ENCODE measurements at regions not wholly inside any gene's neighbourhood (a gene's known extent, or its start where the extent isn't known, plus 50 kb on each side); places are given as distances from the start of the nearest gene placed in this dataset.

- ATAC-seq (ENCODE audit: low FRiP score in 2 of 2) (no peak), DNase-seq (no peak)
- H3K4me3 ChIP-seq = no peak overlapping the region
- H3K27ac ChIP-seq = no peak overlapping the region
- 73 to 75% methylated on average over 4 of the region's 4 CpGs for WGBS, 2 donors
- no peak for TF ChIP-seq POLR2AphosphoS5 (IDR thresholded peaks at IDR 0.05)
- no peak for TF ChIP-seq EP300 (IDR thresholded peaks at IDR 0.05)
- no peak for TF ChIP-seq POLR2A (IDR thresholded peaks at IDR 0.05)
- TF ChIP-seq CTCF (IDR thresholded peaks at IDR 0.05) = no peak
- no peaks in the 10 kb centered on the region for H3K27me3 ChIP-seq
- H3K36me3 ChIP-seq = no peaks in the 10 kb centered on the region
- H3K9me3 ChIP-seq = no peaks in the 10 kb centered on the region
- no peaks in the 10 kb centered on the region for H3K4me1 ChIP-seq
Measured at GRCh38 chr4:22969287-22969896, 276.7 kb downstream of the GBA3 start.

GRCh38 chr4:22962295-22962694 lies 269.6 kb downstream of the GBA3 start:
- ATAC-seq (ENCODE audit: low FRiP score in 2 of 2) = no peak
- no peak overlapping the region for H3K4me3 ChIP-seq

GRCh38 chr4:22959483-22959882 lies 266.7 kb downstream of the GBA3 start:
- Histone ChIP-seq H3K27me3 (no peaks in the 10 kb centered on the region), H3K4me3 (no peak overlapping the region), H3K36me3 (no peaks in the 10 kb centered on the region), H3K9me3 (no peaks in the 10 kb centered on the region), H3K27ac (no peak overlapping the region), H3K4me1 (no peaks in the 10 kb centered on the region)
- 58 to 62% methylated on average over 3 of the region's 3 CpGs for WGBS, 2 donors
- ATAC-seq (ENCODE audit: low FRiP score in 2 of 2) = no peak
- no peak for DNase-seq
- TF ChIP-seq EP300 (IDR thresholded peaks at IDR 0.05) (no peak), POLR2A (IDR thresholded peaks at IDR 0.05) (no peak), POLR2AphosphoS5 (IDR thresholded peaks at IDR 0.05) (no peak), CTCF (IDR thresholded peaks at IDR 0.05) (no peak)

More at GRCh38 chr4:22962295-22962694, 269.6 kb downstream of the GBA3 start:
- TF ChIP-seq POLR2A (IDR thresholded peaks at IDR 0.05) (no peak), CTCF (IDR thresholded peaks at IDR 0.05) (peak in 1 of 6 experiments; percentile 9)
- H3K27ac ChIP-seq = no peak overlapping the region
- WGBS, 2 donors = 30 to 35% methylated on average over 4 of the region's 4 CpGs
- no peaks in the 10 kb centered on the region for H3K36me3 ChIP-seq
- no peak for DNase-seq
- H3K4me1 ChIP-seq = no peaks in the 10 kb centered on the region
- H3K27me3 ChIP-seq = no peaks in the 10 kb centered on the region
- H3K9me3 ChIP-seq = no peaks in the 10 kb centered on the region

- no peak for ATAC-seq (ENCODE audit: low FRiP score in 2 of 2)
- 61 to 65% methylated on average over 1 of the region's 1 CpG for WGBS, 2 donors
- no peak overlapping the region for H3K4me3 ChIP-seq
- H3K36me3 ChIP-seq = no peaks in the 10 kb centered on the region
- no peak for TF ChIP-seq POLR2A (IDR thresholded peaks at IDR 0.05)
- TF ChIP-seq EP300 (IDR thresholded peaks at IDR 0.05) = no peak
- TF ChIP-seq CTCF (IDR thresholded peaks at IDR 0.05) = no peak
- TF ChIP-seq POLR2AphosphoS5 (IDR thresholded peaks at IDR 0.05) = no peak
- DNase-seq = no peak
- H3K27me3 ChIP-seq = no peaks in the 10 kb centered on the region
- no peaks in the 10 kb centered on the region for H3K9me3 ChIP-seq
- no peaks in the 10 kb centered on the region for H3K4me1 ChIP-seq
- no peak overlapping the region for H3K27ac ChIP-seq
Measured at GRCh38 chr4:22957774-22958309, 265.1 kb downstream of the GBA3 start.
